HL-60 (cell line): ENCODE measurements at regions not wholly inside any gene's neighbourhood (a gene's known extent, or its start where the extent isn't known, plus 50 kb on each side); places are given as distances from the start of the nearest gene placed in this dataset.

Experiments
- POLR2AphosphoS5 ChIP-seq: IDR thresholded peaks from 2 replicates; pipeline ENCODE4 v1.6.1; 2012; ENCODE audit warnings: low read depth
- TF ChIP-seq, protein P1 (sequence below): IDR thresholded peaks from one replicate; pipeline ENCODE4 v1.5.1; 2011; ENCODE audit warnings: low read length, control low read depth, inconsistent platforms; ENCODE audit not compliant: insufficient read depth

DNA sequence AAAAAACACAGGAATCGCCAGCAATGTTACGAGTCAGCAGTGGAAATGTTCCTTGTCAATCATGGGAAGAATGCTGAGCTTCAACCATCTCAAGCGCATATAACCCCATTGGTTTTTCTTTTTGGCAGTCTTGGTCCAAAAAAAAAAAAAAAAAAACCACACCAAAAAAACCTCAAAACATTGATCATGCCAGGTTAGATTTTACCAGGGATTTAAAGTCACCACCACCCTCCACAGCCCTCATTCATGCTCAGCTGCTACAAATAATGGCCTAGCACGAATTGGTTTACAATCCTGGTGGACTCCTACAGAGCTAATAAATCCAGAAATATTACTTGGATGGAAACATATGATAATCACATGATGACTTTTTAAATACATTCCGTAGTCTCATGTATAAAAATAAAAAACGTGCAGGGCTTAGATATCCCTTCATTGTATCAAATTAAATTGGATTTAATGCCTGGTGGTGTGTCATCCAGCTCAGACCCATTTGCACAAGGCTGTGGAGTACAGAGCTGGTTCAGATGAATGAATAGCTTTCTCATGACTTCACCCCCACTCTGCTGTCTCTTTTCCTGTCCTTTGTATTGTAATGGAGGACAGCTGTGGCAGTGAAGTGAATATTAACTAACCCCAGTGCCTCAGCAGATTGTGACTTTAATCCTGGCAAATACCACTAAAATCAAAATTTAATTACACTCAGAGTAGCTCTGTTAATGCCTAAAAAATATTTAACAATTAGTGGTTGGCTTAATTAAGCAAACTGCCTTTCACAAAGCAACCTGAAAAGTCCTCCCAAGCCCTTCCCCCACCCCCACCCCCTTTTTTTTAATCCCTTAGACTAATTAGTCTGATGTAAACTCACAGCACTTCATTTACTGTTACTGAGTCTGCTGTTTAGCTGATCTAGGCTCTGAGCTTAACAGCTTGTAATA is 626.5 kb upstream of the ZNF608 start:
- TF ChIP-seq, protein P1, sequence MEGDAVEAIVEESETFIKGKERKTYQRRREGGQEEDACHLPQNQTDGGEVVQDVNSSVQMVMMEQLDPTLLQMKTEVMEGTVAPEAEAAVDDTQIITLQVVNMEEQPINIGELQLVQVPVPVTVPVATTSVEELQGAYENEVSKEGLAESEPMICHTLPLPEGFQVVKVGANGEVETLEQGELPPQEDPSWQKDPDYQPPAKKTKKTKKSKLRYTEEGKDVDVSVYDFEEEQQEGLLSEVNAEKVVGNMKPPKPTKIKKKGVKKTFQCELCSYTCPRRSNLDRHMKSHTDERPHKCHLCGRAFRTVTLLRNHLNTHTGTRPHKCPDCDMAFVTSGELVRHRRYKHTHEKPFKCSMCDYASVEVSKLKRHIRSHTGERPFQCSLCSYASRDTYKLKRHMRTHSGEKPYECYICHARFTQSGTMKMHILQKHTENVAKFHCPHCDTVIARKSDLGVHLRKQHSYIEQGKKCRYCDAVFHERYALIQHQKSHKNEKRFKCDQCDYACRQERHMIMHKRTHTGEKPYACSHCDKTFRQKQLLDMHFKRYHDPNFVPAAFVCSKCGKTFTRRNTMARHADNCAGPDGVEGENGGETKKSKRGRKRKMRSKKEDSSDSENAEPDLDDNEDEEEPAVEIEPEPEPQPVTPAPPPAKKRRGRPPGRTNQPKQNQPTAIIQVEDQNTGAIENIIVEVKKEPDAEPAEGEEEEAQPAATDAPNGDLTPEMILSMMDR = no peak
- TF ChIP-seq POLR2AphosphoS5 = no peak
